NCI-H446 treated with DMSO at 0.1 percent for 48 hours (cell line): ENCODE measurements at regions not wholly inside any gene's neighbourhood (a gene's known extent, or its start where the extent isn't known, plus 50 kb on each side); places are given as distances from the start of the nearest gene placed in this dataset.

Experiments used
- DNase-seq: peaks from one replicate; lab custom pipeline; 2025; lab: John Stamatoyannopoulos, UW

DNA sequence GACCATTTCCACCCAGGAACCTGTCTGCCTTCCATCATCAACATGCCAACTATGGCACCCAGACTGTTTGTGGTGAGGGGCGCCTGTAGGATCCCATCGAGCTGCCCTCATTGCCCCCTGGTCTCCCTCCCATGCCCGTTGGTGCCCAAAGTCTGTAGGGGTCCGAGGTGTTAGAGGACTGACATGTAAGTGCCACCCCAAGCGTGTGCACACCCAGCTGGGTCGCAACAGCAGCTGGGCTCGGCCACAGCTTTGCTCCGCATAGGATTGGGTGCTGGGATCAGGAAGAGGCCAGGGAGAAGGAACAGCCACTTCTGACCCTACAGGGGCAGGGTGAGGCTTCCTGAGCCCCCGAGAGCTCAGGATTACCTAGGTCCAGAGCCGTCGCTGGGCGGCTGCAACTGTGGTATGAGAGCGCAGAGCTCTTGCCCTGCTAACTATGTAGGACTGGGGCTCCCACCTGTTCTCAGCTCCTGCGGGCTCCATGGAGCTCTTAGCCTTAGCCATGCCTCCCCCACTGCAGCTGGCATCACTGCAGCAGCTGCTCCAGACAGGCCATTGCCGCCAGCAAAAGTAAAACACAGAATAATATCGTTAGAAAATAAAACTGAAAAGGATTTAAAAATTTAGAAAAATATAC lies 1160.3 kb downstream of the FSTL5 start:
- no peak for DNase-seq

DNA sequence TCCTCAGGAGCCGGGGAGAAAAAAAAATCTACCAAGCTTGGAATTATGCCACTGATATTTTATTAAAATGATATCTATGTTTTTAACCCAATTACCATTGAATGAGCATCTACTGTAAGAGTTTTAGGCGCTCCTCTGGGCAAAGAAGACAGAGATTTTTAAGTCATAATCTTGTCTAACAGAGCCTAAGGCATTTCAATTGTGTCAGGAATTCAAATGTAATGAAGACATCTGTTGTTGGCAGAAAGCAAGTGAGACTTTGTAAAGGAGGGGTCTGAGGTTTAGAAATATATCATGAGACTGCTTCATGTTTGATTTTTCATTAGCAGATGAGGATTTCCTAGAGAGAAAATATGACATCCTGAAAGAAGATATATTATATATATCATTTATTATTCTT lies 1158.1 kb downstream of the FSTL5 start:
- DNase-seq, result no peak

DNA sequence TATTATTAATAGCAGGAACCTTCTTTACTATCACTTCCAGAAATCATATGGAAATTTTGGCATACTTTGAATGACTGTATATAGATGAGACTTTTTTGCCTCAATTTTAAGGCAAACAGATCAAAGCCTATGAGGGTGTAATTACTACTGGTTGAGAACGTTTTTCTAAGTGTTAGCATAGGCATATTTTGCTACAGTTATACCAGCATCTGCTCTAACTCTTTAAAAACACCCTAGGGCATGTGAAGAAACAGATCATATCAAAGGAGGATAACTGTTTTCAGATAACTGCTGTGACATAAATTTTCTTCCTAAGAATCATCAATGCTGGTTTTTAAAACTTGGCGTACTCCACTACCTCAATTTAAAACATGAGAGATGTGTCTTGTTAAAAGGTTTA lies 1155.3 kb downstream of the FSTL5 start:
- no peak for DNase-seq

DNA sequence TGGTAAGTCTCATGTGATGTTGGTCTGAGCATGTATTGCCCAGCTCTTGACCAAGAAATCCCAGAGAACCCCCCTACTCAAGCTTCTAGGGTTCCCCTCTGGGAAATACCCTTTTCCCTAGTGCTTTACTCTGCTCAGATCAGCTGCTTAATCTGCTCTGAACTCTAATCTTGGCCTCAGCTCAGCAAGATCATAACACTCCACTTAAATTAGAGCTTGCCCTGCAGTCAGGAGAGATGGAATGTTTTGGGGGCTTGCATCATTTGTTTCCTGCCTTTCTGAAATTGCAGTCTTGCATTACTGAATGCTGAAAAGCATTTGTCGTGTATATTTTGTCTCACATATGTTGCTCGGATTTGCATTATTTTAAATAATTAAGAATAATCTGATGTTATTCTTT lies 1153.6 kb downstream of the FSTL5 start:
- no peak for DNase-seq
